OCI-LY3 (cell line): ENCODE measurements at regions not wholly inside any gene's neighbourhood (a gene's known extent, or its start where the extent isn't known, plus 50 kb on each side); places are given as distances from the start of the nearest gene placed in this dataset.

Source experiments
- H2AFZ ChIP-seq: fragments of 200-600, 300-600 bp; shearing (Covaris generic); 2 replicates; pipeline ENCODE4 v1.6.0; 2014; ENCODE audit warnings: antibody characterized with exemption, low read depth, low read length
- H3K27ac ChIP-seq: fragments of 200-600, 300-600 bp; sonication (generic); 2 replicates; pipeline ENCODE4 v1.5.1; 2014; ENCODE audit warnings: mild to moderate bottlenecking, low read length, moderate library complexity, mixed read lengths
- H3K27me3 ChIP-seq: fragments of 200-600, 300-600 bp; sonication (generic); 2 replicates; pipeline ENCODE4 v1.6.1; 2014; ENCODE audit warnings: low read depth, low read length, mixed read lengths
- H3K36me3 ChIP-seq: fragments of 200-600, 300-600 bp; sonication (generic); replicated peaks from 2 replicates; pipeline ENCODE3; 2014; ENCODE audit warnings: low read depth, low read length, mixed read lengths
- H3K4me1 ChIP-seq: fragments of 300-600, 200-600 bp; sonication (generic); 2 replicates; pipeline ENCODE4 v1.6.1; 2014; ENCODE audit warnings: low read length, mixed read lengths
- H3K4me2 ChIP-seq: fragments of 200-600, 300-600 bp; sonication (generic); 2 replicates; pipeline ENCODE4 v1.6.1; 2014; ENCODE audit warnings: low read length, mixed read lengths
- H3K4me3 ChIP-seq: fragments of 300-600, 200-600 bp; sonication (generic); 2 replicates; pipeline ENCODE4 v1.5.1; 2014; ENCODE audit warnings: antibody characterized with exemption, mild to moderate bottlenecking, low read length, moderate library complexity
- H3K79me2 ChIP-seq: fragments of 300-600, 200-600 bp; shearing (Covaris generic); 2 replicates; pipeline ENCODE4 v1.6.1; 2014; ENCODE audit warnings: mild to moderate bottlenecking, low read length, mixed read lengths
- H3K9ac ChIP-seq: fragments of 300-600, 200-600 bp; shearing (Covaris generic); 2 replicates; pipeline ENCODE4 v1.6.0; 2014; ENCODE audit warnings: mild to moderate bottlenecking, low read length, moderate library complexity
- H3K9me3 ChIP-seq: fragments of 200-600, 300-600 bp; shearing (Covaris generic); 2 replicates; pipeline ENCODE4 v1.6.1; 2014; ENCODE audit warnings: low read length, mixed read lengths; ENCODE audit not compliant: insufficient read depth
- H4K20me1 ChIP-seq: fragments of 200-600, 300-600 bp; sonication (generic); 2 replicates; pipeline ENCODE4 v1.6.1; 2016; ENCODE audit warnings: low read length, mixed read lengths; ENCODE audit not compliant: insufficient read depth
- EZH2phosphoT487 ChIP-seq: fragments of 200-600 bp; shearing (Covaris generic); IDR thresholded peaks from 2 replicates; pipeline ENCODE4 v1.6.1; 2018; ENCODE audit warnings: antibody characterized with exemption, mixed run types, low read depth
- TF ChIP-seq, protein P1 (sequence below): fragments of 200-600, 300-600 bp; sonication (generic); IDR thresholded peaks from 2 replicates; pipeline ENCODE4 v1.5.1; 2014; ENCODE audit warnings: antibody characterized with exemption, low read length, low read depth

DNA sequence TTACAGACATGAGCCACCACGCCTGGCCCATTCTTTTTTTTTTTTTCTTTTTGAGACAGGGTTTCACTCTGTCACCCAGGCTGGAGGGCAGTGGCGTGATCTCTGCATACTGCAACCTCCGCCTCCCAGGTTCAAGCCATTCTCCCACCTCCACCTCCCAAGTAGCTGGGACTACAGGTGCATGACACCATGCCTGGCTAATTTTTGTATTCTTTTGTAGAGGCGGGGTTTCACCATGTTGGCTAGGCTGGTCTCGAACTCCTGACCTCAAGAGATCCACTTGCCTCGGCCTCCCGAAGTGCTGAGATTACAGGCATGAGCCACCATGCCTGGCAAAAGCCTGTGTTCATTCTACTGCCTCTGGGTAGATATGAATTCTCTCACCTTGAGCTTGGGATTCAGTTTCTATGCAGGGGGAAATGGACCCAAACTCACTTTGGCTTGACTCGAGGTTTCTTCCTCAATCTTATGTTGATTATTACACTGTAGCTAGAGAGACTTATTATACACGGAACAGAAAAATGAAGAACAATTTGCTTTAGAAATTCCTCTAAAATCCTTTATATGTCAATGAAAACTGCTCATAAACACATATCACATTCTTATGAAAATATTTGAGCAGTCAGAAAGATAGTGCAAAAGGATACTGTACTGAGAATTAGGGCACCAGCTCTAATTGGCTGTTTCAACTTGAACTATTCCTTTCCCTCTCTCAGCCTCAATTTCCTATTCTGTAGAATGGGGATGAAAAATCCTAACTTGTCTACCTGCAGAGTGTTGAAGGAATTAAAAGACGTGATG lies 252.3 kb downstream of the MYCN start:
- Histone ChIP-seq H3K27me3 (peaks cover 6% of the 10 kb centered on the region), H4K20me1 (no peaks in the 10 kb centered on the region), H3K4me2 (no peak overlapping the region), H3K4me1 (no peaks in the 10 kb centered on the region), H3K79me2 (no peaks in the 10 kb centered on the region), H2AFZ (no peak overlapping the region), H3K27ac (no peak overlapping the region), H3K4me3 (no peak overlapping the region), H3K9me3 (no peaks in the 10 kb centered on the region), H3K9ac (no peak overlapping the region), H3K36me3 (no peaks in the 10 kb centered on the region)
- TF ChIP-seq, protein P1, sequence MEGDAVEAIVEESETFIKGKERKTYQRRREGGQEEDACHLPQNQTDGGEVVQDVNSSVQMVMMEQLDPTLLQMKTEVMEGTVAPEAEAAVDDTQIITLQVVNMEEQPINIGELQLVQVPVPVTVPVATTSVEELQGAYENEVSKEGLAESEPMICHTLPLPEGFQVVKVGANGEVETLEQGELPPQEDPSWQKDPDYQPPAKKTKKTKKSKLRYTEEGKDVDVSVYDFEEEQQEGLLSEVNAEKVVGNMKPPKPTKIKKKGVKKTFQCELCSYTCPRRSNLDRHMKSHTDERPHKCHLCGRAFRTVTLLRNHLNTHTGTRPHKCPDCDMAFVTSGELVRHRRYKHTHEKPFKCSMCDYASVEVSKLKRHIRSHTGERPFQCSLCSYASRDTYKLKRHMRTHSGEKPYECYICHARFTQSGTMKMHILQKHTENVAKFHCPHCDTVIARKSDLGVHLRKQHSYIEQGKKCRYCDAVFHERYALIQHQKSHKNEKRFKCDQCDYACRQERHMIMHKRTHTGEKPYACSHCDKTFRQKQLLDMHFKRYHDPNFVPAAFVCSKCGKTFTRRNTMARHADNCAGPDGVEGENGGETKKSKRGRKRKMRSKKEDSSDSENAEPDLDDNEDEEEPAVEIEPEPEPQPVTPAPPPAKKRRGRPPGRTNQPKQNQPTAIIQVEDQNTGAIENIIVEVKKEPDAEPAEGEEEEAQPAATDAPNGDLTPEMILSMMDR = no peak
- no peak for TF ChIP-seq EZH2phosphoT487

DNA sequence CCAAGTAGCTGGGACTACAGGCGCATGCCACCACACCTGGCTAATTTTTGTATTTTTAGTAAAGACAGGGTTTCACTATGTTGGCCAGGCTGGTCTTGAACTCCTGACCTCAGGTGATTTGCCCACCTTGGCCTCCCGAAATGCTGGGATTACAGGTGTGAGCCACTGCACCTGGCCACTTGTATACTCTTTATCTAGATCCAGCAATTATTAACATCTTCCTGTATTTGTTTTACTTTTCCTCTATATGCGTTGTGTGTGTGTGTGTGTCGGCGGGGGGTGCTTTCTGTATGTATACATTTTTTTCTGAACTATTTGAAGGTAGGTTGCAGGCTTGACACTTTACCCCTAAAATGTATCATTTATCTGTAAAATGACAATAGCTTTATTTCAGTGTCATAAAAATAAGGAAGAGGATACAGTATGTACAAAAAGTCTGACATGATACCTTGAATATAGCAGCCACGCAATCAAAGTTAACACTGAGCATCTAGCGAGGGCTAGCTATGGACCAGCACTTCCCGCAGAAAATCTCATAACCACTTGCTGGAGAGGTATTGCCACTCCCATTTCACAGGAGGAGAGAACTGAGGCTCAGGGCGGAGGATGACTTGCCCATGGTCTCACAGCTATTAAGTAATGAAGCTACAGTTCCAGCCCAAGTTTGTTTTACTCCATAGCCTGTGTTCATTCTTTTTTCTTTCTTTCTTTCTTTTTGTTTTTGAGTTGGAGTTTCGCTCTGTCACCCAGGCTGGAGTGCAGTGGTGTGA lies 251.3 kb downstream of the MYCN start:
- TF ChIP-seq, protein P1 = no peak
- no peak for TF ChIP-seq EZH2phosphoT487
- no peaks in the 10 kb centered on the region for H3K4me1 ChIP-seq

DNA sequence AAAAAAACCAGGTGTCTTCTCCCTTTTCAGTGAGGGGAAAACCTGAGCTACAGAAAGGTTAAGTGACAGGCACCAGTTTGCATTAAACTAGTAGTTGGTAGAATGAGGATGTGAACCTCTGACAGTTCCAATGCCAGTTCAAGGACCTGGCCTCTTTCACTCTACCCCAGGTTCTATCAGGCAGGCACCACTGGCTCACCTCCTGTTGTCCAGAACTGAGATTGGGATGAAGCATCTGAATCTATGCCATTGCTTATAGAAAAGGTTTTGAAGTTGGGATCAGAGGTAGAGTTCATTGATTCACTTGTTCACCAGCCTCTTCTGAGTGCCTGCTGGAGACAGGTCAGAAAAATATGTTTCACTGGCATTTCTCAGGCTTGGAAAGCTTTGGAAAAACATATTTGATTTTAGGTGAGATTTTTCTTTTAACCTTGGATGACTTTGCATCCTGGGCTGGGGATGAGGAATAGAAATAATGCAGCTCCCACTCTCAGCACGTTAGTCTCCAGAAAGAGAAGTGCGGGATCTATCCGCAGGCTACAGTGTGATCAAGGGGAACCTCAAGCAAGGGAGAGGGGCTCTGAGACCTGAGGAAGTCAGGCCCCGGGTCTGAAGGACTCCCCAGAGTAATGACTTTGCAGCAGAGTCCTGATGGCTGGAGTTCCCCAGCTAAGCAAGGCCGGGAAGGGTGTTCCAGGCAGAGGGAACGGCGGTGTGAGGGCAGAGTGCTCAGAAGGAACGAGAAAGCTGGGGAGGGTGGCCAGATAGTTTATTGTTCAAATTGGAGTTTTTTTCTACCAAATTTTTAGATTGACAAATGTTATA lies 250.3 kb downstream of the MYCN start:
- H3K27ac ChIP-seq = no peak overlapping the region
- H3K27me3 ChIP-seq = peaks cover 8% of the 10 kb centered on the region
- no peaks in the 10 kb centered on the region for H3K9me3 ChIP-seq
- H3K4me3 ChIP-seq = no peak overlapping the region
- H3K4me1 ChIP-seq = no peaks in the 10 kb centered on the region
- H3K4me2 ChIP-seq = no peak overlapping the region
- no peaks in the 10 kb centered on the region for H3K36me3 ChIP-seq
- no peak overlapping the region for H2AFZ ChIP-seq
- no peaks in the 10 kb centered on the region for H3K79me2 ChIP-seq
- no peak overlapping the region for H3K9ac ChIP-seq
- H4K20me1 ChIP-seq = no peaks in the 10 kb centered on the region
- no peak for TF ChIP-seq EZH2phosphoT487
- TF ChIP-seq, protein P1 = no peak

More for the DNA sequence above, 251.3 kb downstream of the MYCN start:
- Histone ChIP-seq H3K79me2 (no peaks in the 10 kb centered on the region), H2AFZ (no peak overlapping the region), H3K27ac (no peak overlapping the region), H3K27me3 (peaks cover 8% of the 10 kb centered on the region), H3K4me3 (no peak overlapping the region), H3K9me3 (no peaks in the 10 kb centered on the region), H3K4me2 (no peak overlapping the region), H3K9ac (no peak overlapping the region), H4K20me1 (no peaks in the 10 kb centered on the region), H3K36me3 (no peaks in the 10 kb centered on the region)

DNA sequence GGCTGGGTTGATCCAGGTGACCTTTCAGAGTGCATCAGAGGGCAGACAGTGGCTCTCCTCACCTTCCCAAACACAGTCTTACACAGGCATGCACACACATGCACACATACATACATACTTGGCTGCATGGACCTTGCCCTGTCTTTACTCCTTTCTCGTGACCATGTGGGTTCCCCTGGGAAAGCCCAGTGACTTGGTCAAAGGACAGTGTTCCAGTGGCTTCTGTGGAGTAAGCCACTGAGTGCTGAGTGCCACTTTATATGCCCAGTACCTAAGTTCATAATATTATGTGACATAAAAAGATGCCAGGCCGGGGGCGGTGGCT lies 249.4 kb downstream of the MYCN start:
- H4K20me1 ChIP-seq = no peaks in the 10 kb centered on the region
- peaks cover 8% of the 10 kb centered on the region for H3K27me3 ChIP-seq
- no peak overlapping the region for H3K4me2 ChIP-seq
- H3K4me3 ChIP-seq = no peak overlapping the region
- no peaks in the 10 kb centered on the region for H3K4me1 ChIP-seq
- no peaks in the 10 kb centered on the region for H3K79me2 ChIP-seq
- no peak overlapping the region for H2AFZ ChIP-seq
- no peak overlapping the region for H3K27ac ChIP-seq
- no peaks in the 10 kb centered on the region for H3K9me3 ChIP-seq
- H3K36me3 ChIP-seq = no peaks in the 10 kb centered on the region
- no peak overlapping the region for H3K9ac ChIP-seq
- TF ChIP-seq, protein P1 = no peak
- TF ChIP-seq EZH2phosphoT487 = no peak
